HAP-1 (cell line): ENCODE measurements at regions not wholly inside any gene's neighbourhood (a gene's known extent, or its start where the extent isn't known, plus 50 kb on each side); places are given as distances from the start of the nearest gene placed in this dataset.

Experiments used
- DNase-seq, 2 experiments: peaks; one replicate each; pipeline ENCODE4 v3.0.0-alpha.2; 2016 to 2020; ENCODE audit warnings: low spot score in 2 of 2
- H3K27me3 ChIP-seq: fragments of 250-450 bp; sonication (Bioruptor Pico); 2 replicates; pipeline ENCODE4 v1.5.1; 2020; ENCODE audit warnings: low read depth, mild to moderate bottlenecking, moderate library complexity
- H3K36me3 ChIP-seq: fragments of 250-450 bp; sonication (Bioruptor Pico); replicated peaks from 2 replicates; pipeline ENCODE4 v1.5.1; 2020; ENCODE audit warnings: mild to moderate bottlenecking
- H3K4me1 ChIP-seq: fragments of 250-450 bp; sonication (Bioruptor Pico); 2 replicates; pipeline ENCODE4 v1.5.1; 2020; ENCODE audit warnings: mild to moderate bottlenecking
- H3K4me3 ChIP-seq: fragments of 250-450 bp; sonication (Bioruptor Pico); 2 replicates; pipeline ENCODE4 v1.5.1; 2020; ENCODE audit warnings: mild to moderate bottlenecking, moderate library complexity
- H3K9me3 ChIP-seq: fragments of 250-450 bp; sonication (Bioruptor Pico); 2 replicates; pipeline ENCODE4 v1.5.1; 2020; ENCODE audit warnings: mild to moderate bottlenecking, moderate library complexity
- in situ Hi-C: fragments of 300-500 bp; cut with MboI; formaldehyde crosslinking; loops from 3 replicates; pipeline ENCODE4 v1.14.3; 2020; ENCODE audit warnings: low sequenced_read_pairs, inconsistent platforms, mixed read lengths

DNA sequence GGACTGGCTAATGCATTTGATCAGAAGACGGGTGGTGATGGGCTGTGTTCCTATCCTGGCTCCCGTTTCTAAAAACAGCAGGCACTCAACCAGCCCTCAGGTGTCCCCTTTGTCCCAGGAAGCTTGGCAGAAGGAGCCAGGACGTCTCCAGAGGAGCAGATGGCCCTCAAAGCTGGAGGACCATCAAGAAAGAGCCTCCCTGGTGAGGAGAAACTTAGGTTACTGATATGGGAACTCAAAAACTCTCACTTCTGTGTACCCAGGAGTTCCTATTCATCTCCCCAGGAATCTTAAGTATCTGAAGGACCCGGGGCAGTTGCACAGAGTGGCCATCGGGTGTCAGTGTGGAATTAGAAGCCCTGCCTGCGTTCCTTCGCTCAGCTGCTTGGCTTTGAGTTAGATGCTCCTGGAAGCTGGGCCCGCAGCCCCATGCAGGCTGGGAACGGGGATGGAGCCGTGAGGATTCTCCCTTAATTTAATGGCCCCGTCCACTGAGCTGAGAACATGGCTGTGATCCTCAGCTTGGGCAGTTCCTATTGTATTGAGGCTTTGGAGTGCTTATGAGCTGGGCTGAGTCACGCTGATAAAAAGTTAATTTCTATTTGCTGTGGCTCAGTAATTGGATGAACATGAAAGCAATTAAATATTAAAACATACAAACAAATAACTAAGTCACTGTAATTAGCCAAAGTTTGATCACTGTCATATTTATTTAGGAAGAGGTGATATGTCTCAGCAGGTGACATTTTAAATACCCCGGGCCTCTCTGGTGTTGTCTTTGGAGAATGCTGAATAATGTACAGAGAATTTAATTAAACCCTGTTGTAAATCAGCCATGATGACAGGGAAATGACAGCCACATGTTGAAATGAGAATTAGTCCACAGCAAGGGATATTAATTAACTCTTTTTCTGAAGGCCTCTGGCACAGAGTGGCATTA, 402.1 kb downstream of the SEC14L1 start:
- in situ Hi-C loops: loop anchor here (10.0 kb wide), 1 partner anchor 472 kb away; no protein-coding TSS in a partner anchor
- peak; percentile 83 to 84 for DNase-seq
- Histone ChIP-seq H3K4me1 (peaks cover 11% of the 10 kb centered on the region), H3K9me3 (no peaks in the 10 kb centered on the region), H3K4me3 (no peak overlapping the region), H3K36me3 (no peaks in the 10 kb centered on the region), H3K27me3 (0 out of 2 replicates have a peak, but pooled peaks cover 3% of the 10 kb centered on the region)

- 0 out of 2 replicates have a peak, but pooled peaks cover 3% of the 10 kb centered on the region for H3K27me3 ChIP-seq
- in situ Hi-C loops: loop anchor here (10.0 kb wide), 1 partner anchor 471 kb away; no protein-coding TSS in a partner anchor
- no peaks in the 10 kb centered on the region for H3K36me3 ChIP-seq
- no peak for DNase-seq
- H3K9me3 ChIP-seq: no peaks in the 10 kb centered on the region
- no peak overlapping the region for H3K4me3 ChIP-seq
- peaks cover 11% of the 10 kb centered on the region for H3K4me1 ChIP-seq
Observed at GRCh38 chr17:77543801-77544200, 403.0 kb downstream of the SEC14L1 start.

DNA sequence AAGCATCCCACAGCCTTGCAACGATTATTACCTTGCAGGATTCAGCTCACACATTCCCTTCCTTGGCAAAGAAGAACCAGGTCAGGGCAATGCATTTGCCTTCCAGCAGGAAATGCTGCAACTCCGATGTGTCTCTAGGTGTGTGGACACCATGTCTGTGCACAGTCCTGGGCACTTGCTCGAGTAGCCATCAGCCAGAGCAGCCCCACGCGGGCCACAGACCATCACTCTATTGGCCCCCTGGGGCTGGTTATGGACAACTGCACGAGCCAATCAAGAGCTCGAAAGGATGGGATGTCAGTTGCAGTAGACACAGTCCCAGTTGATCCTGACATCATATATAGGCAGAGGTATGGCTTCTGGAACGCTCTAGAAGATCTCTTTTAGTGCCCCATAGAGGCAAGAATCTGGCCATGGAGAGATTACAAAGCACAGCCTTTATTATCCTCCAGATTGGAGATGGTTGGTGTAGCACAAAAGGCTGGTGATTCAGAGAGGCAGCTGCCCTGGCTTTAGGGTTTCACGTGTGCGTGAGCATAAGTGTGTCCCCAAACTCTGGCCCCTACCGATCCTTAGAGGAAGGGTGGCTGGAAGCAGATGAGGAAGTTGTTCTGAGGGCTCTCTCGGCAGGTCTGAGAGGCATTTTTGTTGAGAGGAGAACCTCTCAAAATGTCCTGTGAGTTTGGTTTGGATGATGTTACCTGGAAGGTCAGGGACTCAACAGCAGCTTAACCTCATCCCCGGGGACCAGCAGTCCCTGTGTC, 403.8 kb downstream of the SEC14L1 start:
- in situ Hi-C loops: loop anchor here (10.0 kb wide), 1 partner anchor 470 kb away; no protein-coding TSS in a partner anchor
- no peak for DNase-seq
- H3K4me3 ChIP-seq: no peak overlapping the region
- 0 out of 2 replicates have a peak, but pooled peaks cover under 1% of the 10 kb centered on the region for H3K27me3 ChIP-seq
- peaks cover 11% of the 10 kb centered on the region for H3K4me1 ChIP-seq
- no peaks in the 10 kb centered on the region for H3K36me3 ChIP-seq
- H3K9me3 ChIP-seq: no peaks in the 10 kb centered on the region

- no peaks in the 10 kb centered on the region for H3K27me3 ChIP-seq
- peaks cover 7% of the 10 kb centered on the region for H3K4me1 ChIP-seq
- H3K36me3 ChIP-seq: no peaks in the 10 kb centered on the region
- DNase-seq: peak; percentile 86 to 92
- in situ Hi-C loops: loop anchor here (10.0 kb wide), 1 partner anchor 468 kb away; no protein-coding TSS in a partner anchor
- H3K9me3 ChIP-seq: no peaks in the 10 kb centered on the region
- peak overlapping the region; percentile 25 for H3K4me3 ChIP-seq
Observed at GRCh38 chr17:77546772-77547241, 406.0 kb downstream of the SEC14L1 start.

DNA sequence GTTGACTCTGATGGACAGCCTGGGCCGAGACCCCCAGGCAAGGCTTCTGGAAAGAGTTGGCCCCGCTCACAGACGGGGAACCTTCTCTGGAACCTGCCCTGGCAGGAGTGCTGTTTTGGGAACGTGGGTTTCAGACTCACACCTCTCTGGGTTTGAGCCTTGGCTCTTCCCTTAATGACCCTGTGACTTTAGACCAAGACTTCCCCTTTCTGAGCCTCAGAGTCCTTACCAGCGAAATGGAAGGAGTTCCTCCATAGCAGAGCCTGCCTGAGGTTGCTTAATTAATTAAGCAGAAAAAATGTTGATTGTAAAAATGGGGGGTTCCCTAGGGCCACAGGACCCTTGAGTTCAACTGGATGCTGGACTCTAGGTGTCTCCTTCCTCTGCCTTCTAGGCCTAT, 408.2 kb downstream of the SEC14L1 start:
- H3K9me3 ChIP-seq: no peaks in the 10 kb centered on the region
- no peaks in the 10 kb centered on the region for H3K27me3 ChIP-seq
- no peak overlapping the region for H3K4me3 ChIP-seq
- no peaks in the 10 kb centered on the region for H3K36me3 ChIP-seq
- in situ Hi-C loops: loop anchor here (10.0 kb wide), 1 partner anchor 466 kb away; no protein-coding TSS in a partner anchor
- DNase-seq: no peak
- H3K4me1 ChIP-seq: peaks cover 7% of the 10 kb centered on the region

- H3K9me3 ChIP-seq: no peaks in the 10 kb centered on the region
- H3K4me3 ChIP-seq: no peak overlapping the region
- H3K4me1 ChIP-seq: peaks cover 7% of the 10 kb centered on the region
- in situ Hi-C loops: loop anchor here (10.0 kb wide), 1 partner anchor 465 kb away; no protein-coding TSS in a partner anchor
- H3K27me3 ChIP-seq: no peaks in the 10 kb centered on the region
- no peaks in the 10 kb centered on the region for H3K36me3 ChIP-seq
- DNase-seq: no peak
Observed at GRCh38 chr17:77549726-77550366, 408.7 kb upstream of the TNRC6C start.

DNA sequence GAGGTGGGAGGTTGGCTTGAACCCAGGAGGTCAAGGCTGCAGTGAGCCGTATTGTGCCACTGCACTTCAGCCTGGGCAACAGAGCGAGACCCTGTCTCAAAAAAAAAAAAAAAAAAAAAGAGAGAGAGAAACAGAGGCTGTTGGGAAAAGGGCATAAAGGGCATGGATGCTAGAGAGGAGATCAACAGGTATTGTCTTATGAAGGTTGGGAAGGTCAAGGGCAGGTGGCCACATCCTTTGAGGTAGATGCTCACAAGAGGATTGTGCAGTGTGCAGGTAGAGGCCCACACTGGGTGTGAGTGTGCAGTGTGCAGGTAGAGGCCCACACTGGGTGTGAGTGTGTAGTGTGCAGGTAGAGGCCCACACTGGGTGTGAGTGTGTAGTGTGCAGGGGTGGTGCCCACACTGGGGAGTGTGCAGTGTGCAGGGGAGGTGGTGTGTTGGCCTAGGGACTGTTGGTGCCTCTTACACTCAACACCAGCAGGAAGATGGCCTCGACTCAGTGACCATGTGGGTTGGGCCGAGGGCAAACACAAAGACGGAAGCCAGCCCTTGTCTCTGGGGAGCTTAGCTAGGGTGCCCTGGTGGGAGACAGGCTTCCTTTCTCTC, 404.9 kb upstream of the TNRC6C start:
- no peaks in the 10 kb centered on the region for H3K9me3 ChIP-seq
- no peak for DNase-seq
- H3K27me3 ChIP-seq: peaks cover 2% of the 10 kb centered on the region; the same call in 1 of the 2 replicates
- in situ Hi-C loops: no loop called here
- H3K4me1 ChIP-seq: no peaks in the 10 kb centered on the region
- no peak overlapping the region for H3K4me3 ChIP-seq
- no peaks in the 10 kb centered on the region for H3K36me3 ChIP-seq

DNA sequence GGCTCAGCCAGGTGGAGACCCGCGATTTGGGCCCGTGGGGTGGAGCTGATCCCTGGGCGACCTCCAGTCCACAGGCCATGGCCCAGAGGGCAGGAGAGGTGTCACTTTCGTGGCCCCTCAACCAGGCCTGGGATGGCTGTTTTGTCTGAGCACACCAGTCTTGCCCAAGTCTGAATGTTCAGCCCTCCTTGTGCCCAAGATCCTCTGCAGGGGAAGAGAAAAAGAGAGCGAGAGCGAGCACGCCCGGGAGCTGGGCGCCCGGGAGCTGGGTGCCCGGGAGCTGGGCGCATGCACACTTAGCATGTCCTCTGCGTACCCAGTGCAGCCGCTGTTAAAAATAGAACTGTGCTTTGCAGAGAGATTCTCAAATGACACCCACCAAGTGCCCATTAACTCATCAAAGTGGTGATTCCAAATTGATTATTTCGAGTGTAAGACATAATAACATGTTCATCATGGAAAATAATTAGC, 403.3 kb upstream of the TNRC6C start:
- no peak for DNase-seq
- Histone ChIP-seq H3K4me1 (no peaks in the 10 kb centered on the region), H3K9me3 (no peaks in the 10 kb centered on the region), H3K4me3 (no peak overlapping the region), H3K36me3 (no peaks in the 10 kb centered on the region), H3K27me3 (peaks cover 3% of the 10 kb centered on the region; the same call in 1 of the 2 replicates)
- in situ Hi-C loops: no loop called here

DNA sequence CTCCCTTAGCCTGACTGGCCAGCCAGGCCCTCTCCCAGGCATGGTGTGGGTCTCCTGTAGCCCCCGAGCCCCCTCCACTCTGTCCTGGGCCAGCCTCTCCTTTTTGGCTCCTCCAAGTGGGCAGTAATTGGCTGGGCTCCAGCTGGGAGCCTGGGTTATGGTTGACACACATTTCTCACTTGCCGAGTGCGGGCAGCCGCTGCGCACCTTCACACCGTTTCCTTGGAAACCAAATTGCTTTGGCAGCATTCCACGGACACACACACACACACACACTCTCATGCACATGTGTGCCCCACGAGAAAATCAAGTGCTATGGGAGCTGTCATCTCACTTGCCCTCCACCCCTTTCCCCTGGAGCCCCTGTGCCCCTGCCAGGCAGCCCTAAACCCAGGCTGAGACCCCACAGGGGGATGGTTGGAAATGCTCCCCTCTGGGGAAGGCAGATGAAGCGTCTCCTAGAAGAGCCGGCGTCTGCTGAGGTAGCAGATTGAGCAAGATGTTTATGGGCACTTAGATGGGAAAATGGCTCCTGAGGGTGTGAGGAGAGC, 402.7 kb upstream of the TNRC6C start:
- peaks cover 3% of the 10 kb centered on the region; the same call in 1 of the 2 replicates for H3K27me3 ChIP-seq
- H3K4me3 ChIP-seq: no peak overlapping the region
- peak in 1 of 2 experiments; percentile 31 for DNase-seq
- H3K9me3 ChIP-seq: no peaks in the 10 kb centered on the region
- H3K36me3 ChIP-seq: no peaks in the 10 kb centered on the region
- in situ Hi-C loops: no loop called here
- H3K4me1 ChIP-seq: no peaks in the 10 kb centered on the region

- DNase-seq: no peak
- Histone ChIP-seq H3K9me3 (no peaks in the 10 kb centered on the region), H3K4me1 (no peaks in the 10 kb centered on the region), H3K27me3 (peaks cover 3% of the 10 kb centered on the region; the same call in 1 of the 2 replicates), H3K36me3 (no peaks in the 10 kb centered on the region), H3K4me3 (no peak overlapping the region)
- in situ Hi-C loops: no loop called here
Observed at GRCh38 chr17:77556383-77557061, 402.0 kb upstream of the TNRC6C start.

DNA sequence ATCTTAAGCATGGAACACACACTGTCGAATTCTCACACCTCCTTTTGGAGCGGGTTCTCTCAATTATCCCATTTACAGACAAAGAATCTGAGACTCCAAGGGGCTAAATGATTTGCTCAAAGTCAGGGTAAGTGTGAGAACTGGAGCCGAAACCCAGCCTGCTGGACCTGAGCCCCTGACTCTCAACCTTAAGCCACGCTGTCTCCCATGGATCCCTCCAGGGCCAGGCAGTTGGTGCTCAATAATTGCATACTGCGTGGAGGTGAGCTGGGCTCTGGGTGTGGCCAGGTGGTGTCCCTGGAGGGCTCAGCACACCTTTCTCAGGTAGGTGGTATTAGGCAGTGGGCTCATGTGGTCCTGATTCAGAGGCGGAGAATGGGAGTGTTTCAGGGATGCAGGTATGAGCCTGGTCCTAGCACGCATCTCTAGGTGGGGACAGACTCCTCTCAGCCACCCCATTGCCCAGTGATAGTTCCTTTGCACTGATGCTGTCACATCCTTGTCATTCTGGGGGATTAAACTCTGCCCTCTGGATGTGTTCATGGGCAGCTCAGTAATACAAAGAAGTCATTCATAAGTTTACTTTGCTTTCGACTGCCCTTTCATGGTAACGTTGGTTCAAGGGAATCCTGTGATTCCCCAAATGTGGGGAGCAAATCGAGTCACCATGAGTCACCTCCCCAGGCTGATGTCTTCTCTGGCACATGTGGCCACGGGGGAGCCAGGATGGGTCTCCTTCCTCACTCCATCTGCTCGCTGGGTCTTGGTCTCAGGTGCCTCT, 399.5 kb upstream of the TNRC6C start:
- Histone ChIP-seq H3K4me1 (no peaks in the 10 kb centered on the region), H3K27me3 (peaks cover 3% of the 10 kb centered on the region; the same call in 1 of the 2 replicates), H3K36me3 (no peaks in the 10 kb centered on the region), H3K4me3 (no peak overlapping the region), H3K9me3 (no peaks in the 10 kb centered on the region)
- in situ Hi-C loops: no loop called here
- DNase-seq: no peak
